ENCODE measurements at regions not wholly inside any gene's neighbourhood (a gene's known extent, or its start where the extent isn't known, plus 50 kb on each side); places are given as distances from the start of the nearest gene placed in this dataset.

- no peak for TF ChIP-seq CTCF (conservative IDR thresholded peaks at IDR 0.05 in 1 of 2, IDR thresholded peaks at IDR 0.05 in 1 of 2; ENCODE audit: extremely low read depth in 1 of 2, insufficient read depth in 1 of 2, low read depth in 1 of 2, low read length in 2 of 2)
- no peak for TF ChIP-seq EZH2 (IDR thresholded peaks at IDR 0.05; ENCODE audit: borderline replicate concordance, low read length)
These were observed 187.6 kb upstream of the CEP162 start for GRCh38 chr6:84415068-84415467.

All from mammary epithelial cell (primary cell).